SK-N-SH (cell line): ENCODE measurements at regions not wholly inside any gene's neighbourhood (a gene's known extent, or its start where the extent isn't known, plus 50 kb on each side); places are given as distances from the start of the nearest gene placed in this dataset.

Experiments used
- CTCF ChIA-PET: fragments of 300-600, 350-600 bp; formaldehyde crosslinking; extraction: SDS; loops from one replicate; lab custom pipeline; 2021; lab: Yijun Ruan, JAX
- POLR2A ChIA-PET: fragments of 350-600 bp; sonication (Branson Sonifier 250); formaldehyde crosslinking; extraction: SDS; loops from one replicate; lab custom pipeline; 2020; ENCODE audit warnings: antibody characterized with exemption, inconsistent platforms; lab: Yijun Ruan, JAX
- DNase-seq: peaks from one replicate; pipeline ENCODE4 v3.0.0; 2012
- H2AFZ ChIP-seq: fragments of 200-600 bp; sonication (generic); 2 replicates; pipeline ENCODE4 v1.8.1; 2016; ENCODE audit warnings: antibody characterized with exemption, mild to moderate bottlenecking, low read depth
- H3F3A ChIP-seq: fragments of 200-600 bp; sonication (generic); replicated peaks from 2 replicates; pipeline ENCODE3; 2016; ENCODE audit warnings: antibody characterized with exemption, mild to moderate bottlenecking; ENCODE audit not compliant: insufficient read depth
- H3K27ac ChIP-seq, 2 experiments: fragments of 200-500 bp in 1 of 2; fragments of 200-600 bp in 1 of 2; sonication (Bioruptor generic) in 1 of 2; sonication (generic), shearing (Covaris generic) in 1 of 2; 2 replicates each; pipeline versions ENCODE4 v1.5.1 to v1.6.1; 2014 to 2016; ENCODE audit warnings: low read depth in 2 of 2, inconsistent platforms in 1 of 2, low read length in 1 of 2, mild to moderate bottlenecking in 1 of 2, mixed read lengths in 1 of 2
- H3K27me3 ChIP-seq: fragments of 200-600 bp; sonication (generic), shearing (Covaris generic); 2 replicates; pipeline ENCODE4 v1.6.1; 2016; ENCODE audit warnings: mixed run types; ENCODE audit not compliant: insufficient read depth
- H3K36me3 ChIP-seq, 2 experiments: fragments of 200-500 bp in 1 of 2; fragments of 200-600 bp in 1 of 2; sonication (Bioruptor generic) in 1 of 2; sonication (generic) in 1 of 2; replicated peaks in 1 of 2; 2 replicates each; pipeline versions ENCODE3 to v1.5.1; 2014 to 2016; ENCODE audit warnings: low read length in 1 of 2, mild to moderate bottlenecking in 1 of 2; ENCODE audit not compliant: insufficient read depth in 2 of 2, control insufficient read depth in 1 of 2
- H3K4me1 ChIP-seq, 2 experiments: fragments of 200-500 bp in 1 of 2; fragments of 200-600 bp in 1 of 2; sonication (Bioruptor generic) in 1 of 2; sonication (generic), shearing (Covaris generic) in 1 of 2; 2 replicates each; pipeline versions ENCODE4 v1.5.1 to v1.6.1; 2014 to 2016; ENCODE audit warnings: low read depth in 1 of 2, low read length in 1 of 2, mixed run types in 1 of 2; ENCODE audit not compliant: insufficient read depth in 2 of 2, control insufficient read depth in 1 of 2
- H3K4me2 ChIP-seq: fragments of 200-600 bp; sonication (generic), shearing (Covaris generic); 2 replicates; pipeline ENCODE4 v1.6.1; 2017; ENCODE audit warnings: mixed run types
- H3K4me3 ChIP-seq, 2 experiments: fragments of 200-500 bp in 1 of 2; fragments of 200-600 bp in 1 of 2; sonication (Bioruptor generic) in 1 of 2; sonication (generic), shearing (Covaris generic) in 1 of 2; 2 replicates each; pipeline versions ENCODE4 v1.5.1 to v1.8.1; 2014 to 2016; ENCODE audit warnings: low read depth in 2 of 2, inconsistent platforms in 1 of 2, low read length in 1 of 2, mild to moderate bottlenecking in 1 of 2, mixed read lengths in 1 of 2, moderate library complexity in 1 of 2
- H3K79me2 ChIP-seq: fragments of 200-600 bp; sonication (generic); 2 replicates; pipeline ENCODE4 v1.8.1; 2017; ENCODE audit warnings: mild to moderate bottlenecking; ENCODE audit not compliant: insufficient read depth
- H3K9ac ChIP-seq: fragments of 200-600 bp; sonication (generic); 2 replicates; pipeline ENCODE4 v1.6.1; 2017; ENCODE audit warnings: mixed run types
- H3K9me2 ChIP-seq: fragments of 200-600 bp; sonication (generic); 2 replicates; pipeline ENCODE4 v1.6.1; 2017; ENCODE audit warnings: mixed run types
- H3K9me3 ChIP-seq: fragments of 200-600 bp; sonication (generic); 2 replicates; pipeline ENCODE4 v1.6.1; 2017; ENCODE audit warnings: mixed run types, mild to moderate bottlenecking, moderate library complexity
- H4K20me1 ChIP-seq: fragments of 200-600 bp; sonication (generic); 2 replicates; pipeline ENCODE4 v1.6.1; 2017; ENCODE audit warnings: mild to moderate bottlenecking, mixed run types; ENCODE audit not compliant: insufficient read depth
- CTCF ChIP-seq: fragments of 200-600 bp; sonication (generic); IDR thresholded peaks from 2 replicates; pipeline ENCODE4 v1.6.1; 2017; ENCODE audit warnings: antibody characterized with exemption, mild to moderate bottlenecking, moderate library complexity
- EP300 ChIP-seq, 2 experiments: IDR thresholded peaks; 2 replicates each; pipeline versions ENCODE4 v1.4.0 to v1.6.1; 2012; ENCODE audit warnings: borderline replicate concordance in 1 of 2, low read depth in 1 of 2, low read length in 1 of 2
- FOSL2 ChIP-seq: IDR thresholded peaks from 2 replicates; pipeline ENCODE4 v1.4.0; 2012; ENCODE audit warnings: low read depth, mild to moderate bottlenecking, moderate library complexity, borderline replicate concordance
- FOXJ3 ChIP-seq: sonication (generic); formaldehyde crosslinking; IDR thresholded peaks from 2 replicates; pipeline ENCODE4 v1.5.1; 2020; ENCODE audit warnings: mild to moderate bottlenecking, missing genetic modification reagents
- GABPA ChIP-seq: IDR thresholded peaks from 2 replicates; pipeline ENCODE4 v1.4.0; 2012; ENCODE audit warnings: low read depth, mild to moderate bottlenecking
- GATA2 ChIP-seq: sonication (generic); formaldehyde crosslinking; IDR thresholded peaks from 2 replicates; pipeline ENCODE4 v1.5.0; 2020; ENCODE audit warnings: mild to moderate bottlenecking, missing genetic modification reagents
- JUND ChIP-seq: IDR thresholded peaks from 2 replicates; pipeline ENCODE4 v1.4.0; 2012
- MAX ChIP-seq: IDR thresholded peaks from 2 replicates; pipeline ENCODE4 v1.4.0; 2012; ENCODE audit warnings: low read depth
- MXI1 ChIP-seq: IDR thresholded peaks from 2 replicates; pipeline ENCODE4 v1.6.1; 2012; ENCODE audit warnings: mild to moderate bottlenecking, low read depth, low read length, improper control_type of control experiment
- NFIC ChIP-seq: IDR thresholded peaks from 2 replicates; pipeline ENCODE4 v1.4.0; 2012; ENCODE audit warnings: borderline replicate concordance
- NRF1 ChIP-seq: IDR thresholded peaks from 2 replicates; pipeline ENCODE4 v1.6.1; 2012; ENCODE audit warnings: low read depth, mild to moderate bottlenecking, low read length
- PBX3 ChIP-seq: IDR thresholded peaks from 2 replicates; pipeline ENCODE4; 2012
- POLR2AphosphoS5 ChIP-seq: IDR thresholded peaks from 2 replicates; pipeline ENCODE4 v1.6.1; 2012; ENCODE audit warnings: low read depth, low read length
- RXRA ChIP-seq: IDR thresholded peaks from 2 replicates; pipeline ENCODE4 v1.4.0; 2012; ENCODE audit warnings: low read depth, mild to moderate bottlenecking, borderline replicate concordance
- SIN3A ChIP-seq: IDR thresholded peaks from 2 replicates; pipeline ENCODE4 v1.6.1; 2012; ENCODE audit warnings: low read depth, mild to moderate bottlenecking, low read length, moderate library complexity, borderline replicate concordance
- SMC3 ChIP-seq: IDR thresholded peaks from 2 replicates; pipeline ENCODE4 v1.6.1; 2012; ENCODE audit warnings: low read depth, low read length, improper control_type of control experiment
- TAF1 ChIP-seq: IDR thresholded peaks from 2 replicates; pipeline ENCODE4 v1.6.1; 2012; ENCODE audit warnings: low read depth, mild to moderate bottlenecking, low read length, moderate library complexity, borderline replicate concordance
- TCF12 ChIP-seq: IDR thresholded peaks from 2 replicates; pipeline ENCODE4 v1.4.0; 2012
- TEAD4 ChIP-seq: IDR thresholded peaks from 2 replicates; pipeline ENCODE4 v1.4.0; 2012; ENCODE audit warnings: mild to moderate bottlenecking, borderline replicate concordance; ENCODE audit not compliant: insufficient read depth
- YY1 ChIP-seq: IDR thresholded peaks from 2 replicates; pipeline ENCODE4 v1.4.0; 2012; ENCODE audit warnings: low read depth, mild to moderate bottlenecking
- WGBS: methylation state at CpG from one replicate; pipeline ENCODE4 v1.1.6; 2017; ENCODE audit warnings: low lambda C conversion rate; 5-methylcytosine and 5-hydroxymethylcytosine counted together
- TF ChIP-seq, protein P1 (sequence below): IDR thresholded peaks from 2 replicates; pipeline ENCODE4 v1.4.0; 2012; ENCODE audit warnings: low read depth, borderline replicate concordance
- TF ChIP-seq, protein P2 (sequence below): fragments of 150-350 bp; IDR thresholded peaks from 2 replicates; pipeline ENCODE4 v1.6.1; 2016; ENCODE audit warnings: mild to moderate bottlenecking, low read depth, low read length

DNA sequence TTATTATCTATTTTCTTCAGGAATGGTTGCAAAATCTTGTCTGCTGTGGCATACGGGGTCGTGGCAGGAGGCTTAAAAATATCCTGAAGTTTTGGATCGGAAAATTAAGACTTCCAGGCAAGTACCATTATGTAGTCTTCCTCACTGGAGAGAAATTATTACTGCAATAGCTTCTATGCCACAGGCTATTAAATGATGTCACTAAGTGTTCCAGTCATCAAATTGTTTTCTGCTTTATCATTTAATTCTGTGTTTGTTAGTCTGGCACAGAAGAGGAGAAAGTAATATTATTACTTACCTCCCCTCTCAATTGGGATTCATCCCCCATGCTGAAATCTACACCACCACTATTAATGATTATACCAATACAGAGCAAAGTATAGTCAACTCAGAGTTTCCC, 378.2 kb upstream of the ALCAM start:
- ChIA-PET POLR2A (no interaction called here), CTCF (no interaction called here)
- Histone ChIP-seq H3K79me2 (no peaks in the 10 kb centered on the region), H3F3A (no peaks in the 10 kb centered on the region), H3K9me2 (no peaks in the 10 kb centered on the region), H4K20me1 (no peaks in the 10 kb centered on the region), H3K4me3 (no peak overlapping the region), H3K4me2 (no peak overlapping the region), H3K27me3 (no peaks in the 10 kb centered on the region), H3K36me3 (no peaks in the 10 kb centered on the region), H3K27ac (no peak overlapping the region), H3K9me3 (no peaks in the 10 kb centered on the region), H3K9ac (no peak overlapping the region), H2AFZ (no peak overlapping the region), H3K4me1 (peaks cover 0 to 3% of the 10 kb centered on the region in 2 experiments; a peak in 1 of 4 replicates)
- WGBS = 86% methylated on average over 3 of the region's 3 CpGs
- DNase-seq = no peak
- TF ChIP-seq MXI1 (no peak), TCF12 (no peak), SIN3A (no peak), JUND (no peak), YY1 (no peak), GABPA (no peak), FOSL2 (no peak), TAF1 (no peak), NFIC (no peak), NRF1 (no peak), CTCF (no peak)

GRCh38 chr3:104989878-104990277, 376.8 kb upstream of the ALCAM start:
- no peak overlapping the region for H2AFZ ChIP-seq
- H3K4me3 ChIP-seq = no peak overlapping the region
- H3K9ac ChIP-seq = no peak overlapping the region
- CTCF ChIA-PET = interaction anchor here (0.6 kb wide), 1 partner anchor 427 kb away, joined by 3 read pairs; no protein-coding TSS in a partner anchor
- no peak overlapping the region for H3K4me2 ChIP-seq
- no peaks in the 10 kb centered on the region for H3F3A ChIP-seq
- no peak overlapping the region for H3K27ac ChIP-seq
- H3K9me2 ChIP-seq = no peaks in the 10 kb centered on the region; the same call in 1 of the 2 replicates
- 81% methylated on average over 1 of the region's 1 CpG for WGBS
- DNase-seq = no peak
- H3K9me3 ChIP-seq = no peaks in the 10 kb centered on the region
- H4K20me1 ChIP-seq = no peaks in the 10 kb centered on the region
- no peaks in the 10 kb centered on the region for H3K27me3 ChIP-seq
- POLR2A ChIA-PET = no interaction called here
- H3K36me3 ChIP-seq = no peaks in the 10 kb centered on the region
- H3K79me2 ChIP-seq = no peaks in the 10 kb centered on the region
- H3K4me1 ChIP-seq = peaks cover 0 to 3% of the 10 kb centered on the region in 2 experiments; a peak in 1 of 4 replicates
- no peak for TF ChIP-seq POLR2AphosphoS5
- TF ChIP-seq PBX3 = no peak
- TF ChIP-seq, protein P1, sequence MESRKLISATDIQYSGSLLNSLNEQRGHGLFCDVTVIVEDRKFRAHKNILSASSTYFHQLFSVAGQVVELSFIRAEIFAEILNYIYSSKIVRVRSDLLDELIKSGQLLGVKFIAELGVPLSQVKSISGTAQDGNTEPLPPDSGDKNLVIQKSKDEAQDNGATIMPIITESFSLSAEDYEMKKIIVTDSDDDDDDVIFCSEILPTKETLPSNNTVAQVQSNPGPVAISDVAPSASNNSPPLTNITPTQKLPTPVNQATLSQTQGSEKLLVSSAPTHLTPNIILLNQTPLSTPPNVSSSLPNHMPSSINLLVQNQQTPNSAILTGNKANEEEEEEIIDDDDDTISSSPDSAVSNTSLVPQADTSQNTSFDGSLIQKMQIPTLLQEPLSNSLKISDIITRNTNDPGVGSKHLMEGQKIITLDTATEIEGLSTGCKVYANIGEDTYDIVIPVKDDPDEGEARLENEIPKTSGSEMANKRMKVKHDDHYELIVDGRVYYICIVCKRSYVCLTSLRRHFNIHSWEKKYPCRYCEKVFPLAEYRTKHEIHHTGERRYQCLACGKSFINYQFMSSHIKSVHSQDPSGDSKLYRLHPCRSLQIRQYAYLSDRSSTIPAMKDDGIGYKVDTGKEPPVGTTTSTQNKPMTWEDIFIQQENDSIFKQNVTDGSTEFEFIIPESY = no peak
- no peak for TF ChIP-seq MAX
- no peak for TF ChIP-seq GATA2 (CRISPR knock-in tag)
- TF ChIP-seq RXRA = no peak
- no peak for TF ChIP-seq TEAD4
- TF ChIP-seq SMC3 = no peak
- no peak for TF ChIP-seq FOXJ3
- no peak for TF ChIP-seq JUND
- TF ChIP-seq, protein P2, sequence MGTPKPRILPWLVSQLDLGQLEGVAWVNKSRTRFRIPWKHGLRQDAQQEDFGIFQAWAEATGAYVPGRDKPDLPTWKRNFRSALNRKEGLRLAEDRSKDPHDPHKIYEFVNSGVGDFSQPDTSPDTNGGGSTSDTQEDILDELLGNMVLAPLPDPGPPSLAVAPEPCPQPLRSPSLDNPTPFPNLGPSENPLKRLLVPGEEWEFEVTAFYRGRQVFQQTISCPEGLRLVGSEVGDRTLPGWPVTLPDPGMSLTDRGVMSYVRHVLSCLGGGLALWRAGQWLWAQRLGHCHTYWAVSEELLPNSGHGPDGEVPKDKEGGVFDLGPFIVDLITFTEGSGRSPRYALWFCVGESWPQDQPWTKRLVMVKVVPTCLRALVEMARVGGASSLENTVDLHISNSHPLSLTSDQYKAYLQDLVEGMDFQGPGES = no peak
- no peak for TF ChIP-seq EP300 (IDR thresholded peaks at IDR 0.05; ENCODE audit: borderline replicate concordance in 1 of 2, low read depth in 1 of 2, low read length in 1 of 2)
- no peak for TF ChIP-seq NFIC
- no peak for TF ChIP-seq NRF1
- no peak for TF ChIP-seq TAF1
- no peak for TF ChIP-seq FOSL2
